ENCODE measurements at regions not wholly inside any gene's neighbourhood (a gene's known extent, or its start where the extent isn't known, plus 50 kb on each side); places are given as distances from the start of the nearest gene placed in this dataset.

DNA sequence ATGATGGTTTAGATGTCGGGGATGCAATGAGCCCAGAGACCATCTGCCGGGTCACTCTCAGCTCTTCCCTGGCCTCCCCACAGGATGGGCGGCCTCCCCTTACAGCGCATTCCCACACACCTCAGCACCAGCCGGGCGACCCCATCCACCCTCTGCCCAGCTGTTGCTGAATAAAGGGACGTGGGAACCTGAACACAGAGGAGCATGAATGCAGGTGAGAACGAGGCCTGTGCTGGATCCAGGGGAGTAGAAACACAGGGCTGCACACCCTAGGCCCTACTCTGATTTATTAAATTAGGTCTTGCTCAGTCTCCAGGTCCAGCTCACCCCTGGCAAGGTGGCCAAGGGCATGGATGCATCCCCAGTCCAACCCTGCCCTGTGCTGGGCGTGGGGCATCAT is 180.5 kb downstream of the CTTN start:
- no peak overlapping the region for H3K27ac Mint-ChIP-seq
- H2AFZ ChIP-seq = no peak overlapping the region
- no peak for ATAC-seq
- no peaks in the 10 kb centered on the region for H3K9me3 Mint-ChIP-seq
- H3K4me3 Mint-ChIP-seq = no peak overlapping the region
- no peak overlapping the region for H3K4me2 ChIP-seq
- H3K27ac ChIP-seq (ENCODE audit: low read depth) = no peak overlapping the region
- peaks cover 17% of the 10 kb centered on the region for H3K27me3 Mint-ChIP-seq (ENCODE audit: insufficient read depth, low read depth, poor library complexity)
- no peak overlapping the region for H3K4me3 ChIP-seq
- H3F3A ChIP-seq (replicated peaks; ENCODE audit: low read depth) = no peaks in the 10 kb centered on the region
- no peaks in the 10 kb centered on the region for H3K79me2 ChIP-seq (replicated peaks; ENCODE audit: insufficient read depth)
- no peaks in the 10 kb centered on the region for H3K27me3 ChIP-seq (ENCODE audit: insufficient read depth)
- H3K9me2 ChIP-seq (ENCODE audit: insufficient read depth) = no peaks in the 10 kb centered on the region
- H3K36me3 Mint-ChIP-seq (ENCODE audit: low read depth) = peaks cover 3% of the 10 kb centered on the region; the same call in 2 of the 3 replicates
- peaks cover 29% of the 10 kb centered on the region; the same call in 2 of the 3 replicates for H3K4me1 Mint-ChIP-seq
- DNase-seq (ENCODE audit: low spot score) = no peak
- no peaks in the 10 kb centered on the region for H3K36me3 ChIP-seq (ENCODE audit: insufficient read depth)
- no peak for TF ChIP-seq CTCF (conservative IDR thresholded peaks at IDR 0.05; ENCODE audit: low read depth in 2 of 2)
- TF ChIP-seq, protein P1, sequence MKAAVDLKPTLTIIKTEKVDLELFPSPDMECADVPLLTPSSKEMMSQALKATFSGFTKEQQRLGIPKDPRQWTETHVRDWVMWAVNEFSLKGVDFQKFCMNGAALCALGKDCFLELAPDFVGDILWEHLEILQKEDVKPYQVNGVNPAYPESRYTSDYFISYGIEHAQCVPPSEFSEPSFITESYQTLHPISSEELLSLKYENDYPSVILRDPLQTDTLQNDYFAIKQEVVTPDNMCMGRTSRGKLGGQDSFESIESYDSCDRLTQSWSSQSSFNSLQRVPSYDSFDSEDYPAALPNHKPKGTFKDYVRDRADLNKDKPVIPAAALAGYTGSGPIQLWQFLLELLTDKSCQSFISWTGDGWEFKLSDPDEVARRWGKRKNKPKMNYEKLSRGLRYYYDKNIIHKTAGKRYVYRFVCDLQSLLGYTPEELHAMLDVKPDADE (IDR thresholded peaks at IDR 0.05) = no peak
- TF ChIP-seq ZNF331 (CRISPR knock-in tag; IDR thresholded peaks at IDR 0.05; ENCODE audit: low read depth) = no peak
- TF ChIP-seq EZH2 (IDR thresholded peaks at IDR 0.05; ENCODE audit: low read depth, unreplicated experiment) = no peak
- no peak for TF ChIP-seq REST (IDR thresholded peaks at IDR 0.05; ENCODE audit: unreplicated experiment)
- TF ChIP-seq POLR2AphosphoS5 (IDR thresholded peaks at IDR 0.05; ENCODE audit: low read depth) = no peak
- no peak for TF ChIP-seq NANOG (IDR thresholded peaks at IDR 0.05; ENCODE audit: borderline replicate concordance)
- TF ChIP-seq, protein P2, sequence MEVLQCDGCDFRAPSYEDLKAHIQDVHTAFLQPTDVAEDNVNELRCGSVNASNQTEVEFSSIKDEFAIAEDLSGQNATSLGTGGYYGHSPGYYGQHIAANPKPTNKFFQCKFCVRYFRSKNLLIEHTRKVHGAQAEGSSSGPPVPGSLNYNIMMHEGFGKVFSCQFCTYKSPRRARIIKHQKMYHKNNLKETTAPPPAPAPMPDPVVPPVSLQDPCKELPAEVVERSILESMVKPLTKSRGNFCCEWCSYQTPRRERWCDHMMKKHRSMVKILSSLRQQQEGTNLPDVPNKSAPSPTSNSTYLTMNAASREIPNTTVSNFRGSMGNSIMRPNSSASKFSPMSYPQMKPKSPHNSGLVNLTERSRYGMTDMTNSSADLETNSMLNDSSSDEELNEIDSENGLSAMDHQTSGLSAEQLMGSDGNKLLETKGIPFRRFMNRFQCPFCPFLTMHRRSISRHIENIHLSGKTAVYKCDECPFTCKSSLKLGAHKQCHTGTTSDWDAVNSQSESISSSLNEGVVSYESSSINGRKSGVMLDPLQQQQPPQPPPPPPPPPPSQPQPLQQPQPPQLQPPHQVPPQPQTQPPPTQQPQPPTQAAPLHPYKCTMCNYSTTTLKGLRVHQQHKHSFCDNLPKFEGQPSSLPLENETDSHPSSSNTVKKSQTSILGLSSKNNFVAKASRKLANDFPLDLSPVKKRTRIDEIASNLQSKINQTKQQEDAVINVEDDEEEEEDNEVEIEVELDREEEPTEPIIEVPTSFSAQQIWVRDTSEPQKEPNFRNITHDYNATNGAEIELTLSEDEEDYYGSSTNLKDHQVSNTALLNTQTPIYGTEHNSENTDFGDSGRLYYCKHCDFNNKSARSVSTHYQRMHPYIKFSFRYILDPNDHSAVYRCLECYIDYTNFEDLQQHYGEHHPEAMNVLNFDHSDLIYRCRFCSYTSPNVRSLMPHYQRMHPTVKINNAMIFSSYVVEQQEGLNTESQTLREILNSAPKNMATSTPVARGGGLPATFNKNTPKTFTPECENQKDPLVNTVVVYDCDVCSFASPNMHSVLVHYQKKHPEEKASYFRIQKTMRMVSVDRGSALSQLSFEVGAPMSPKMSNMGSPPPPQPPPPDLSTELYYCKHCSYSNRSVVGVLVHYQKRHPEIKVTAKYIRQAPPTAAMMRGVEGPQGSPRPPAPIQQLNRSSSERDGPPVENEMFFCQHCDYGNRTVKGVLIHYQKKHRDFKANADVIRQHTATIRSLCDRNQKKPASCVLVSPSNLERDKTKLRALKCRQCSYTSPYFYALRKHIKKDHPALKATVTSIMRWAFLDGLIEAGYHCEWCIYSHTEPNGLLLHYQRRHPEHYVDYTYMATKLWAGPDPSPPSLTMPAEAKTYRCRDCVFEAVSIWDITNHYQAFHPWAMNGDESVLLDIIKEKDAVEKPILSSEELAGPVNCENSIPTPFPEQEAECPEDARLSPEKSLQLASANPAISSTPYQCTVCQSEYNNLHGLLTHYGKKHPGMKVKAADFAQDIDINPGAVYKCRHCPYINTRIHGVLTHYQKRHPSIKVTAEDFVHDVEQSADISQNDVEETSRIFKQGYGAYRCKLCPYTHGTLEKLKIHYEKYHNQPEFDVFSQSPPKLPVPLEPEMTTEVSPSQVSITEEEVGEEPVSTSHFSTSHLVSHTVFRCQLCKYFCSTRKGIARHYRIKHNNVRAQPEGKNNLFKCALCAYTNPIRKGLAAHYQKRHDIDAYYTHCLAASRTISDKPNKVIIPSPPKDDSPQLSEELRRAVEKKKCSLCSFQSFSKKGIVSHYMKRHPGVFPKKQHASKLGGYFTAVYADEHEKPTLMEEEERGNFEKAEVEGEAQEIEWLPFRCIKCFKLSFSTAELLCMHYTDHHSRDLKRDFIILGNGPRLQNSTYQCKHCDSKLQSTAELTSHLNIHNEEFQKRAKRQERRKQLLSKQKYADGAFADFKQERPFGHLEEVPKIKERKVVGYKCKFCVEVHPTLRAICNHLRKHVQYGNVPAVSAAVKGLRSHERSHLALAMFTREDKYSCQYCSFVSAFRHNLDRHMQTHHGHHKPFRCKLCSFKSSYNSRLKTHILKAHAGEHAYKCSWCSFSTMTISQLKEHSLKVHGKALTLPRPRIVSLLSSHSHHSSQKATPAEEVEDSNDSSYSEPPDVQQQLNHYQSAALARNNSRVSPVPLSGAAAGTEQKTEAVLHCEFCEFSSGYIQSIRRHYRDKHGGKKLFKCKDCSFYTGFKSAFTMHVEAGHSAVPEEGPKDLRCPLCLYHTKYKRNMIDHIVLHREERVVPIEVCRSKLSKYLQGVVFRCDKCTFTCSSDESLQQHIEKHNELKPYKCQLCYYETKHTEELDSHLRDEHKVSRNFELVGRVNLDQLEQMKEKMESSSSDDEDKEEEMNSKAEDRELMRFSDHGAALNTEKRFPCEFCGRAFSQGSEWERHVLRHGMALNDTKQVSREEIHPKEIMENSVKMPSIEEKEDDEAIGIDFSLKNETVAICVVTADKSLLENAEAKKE (CRISPR knock-in tag; IDR thresholded peaks at IDR 0.05) = no peak
- TF ChIP-seq EZH2phosphoT487 (IDR thresholded peaks at IDR 0.05; ENCODE audit: unreplicated experiment) = no peak
- no peak for TF ChIP-seq STAT1 (IDR thresholded peaks at IDR 0.05; ENCODE audit: unreplicated experiment)
- TF ChIP-seq CREB1 (CRISPR knock-in tag; IDR thresholded peaks at IDR 0.05; ENCODE audit: low read depth) = no peak
- no peak for TF ChIP-seq ZNF114 (CRISPR knock-in tag; IDR thresholded peaks at IDR 0.05)
- TF ChIP-seq JUNB (IDR thresholded peaks at IDR 0.05; ENCODE audit: unreplicated experiment) = no peak
- peaks cover 3% of the 10 kb centered on the region; the same call in 1 of the 2 replicates for H4K20me1 ChIP-seq (replicated peaks; ENCODE audit: insufficient read depth)
- H3K4me1 ChIP-seq (ENCODE audit: insufficient read depth) = no peaks in the 10 kb centered on the region

Data from GM23338 (cell line).